ENCODE measurements at regions not wholly inside any gene's neighbourhood (a gene's known extent, or its start where the extent isn't known, plus 50 kb on each side); places are given as distances from the start of the nearest gene placed in this dataset.

DNA sequence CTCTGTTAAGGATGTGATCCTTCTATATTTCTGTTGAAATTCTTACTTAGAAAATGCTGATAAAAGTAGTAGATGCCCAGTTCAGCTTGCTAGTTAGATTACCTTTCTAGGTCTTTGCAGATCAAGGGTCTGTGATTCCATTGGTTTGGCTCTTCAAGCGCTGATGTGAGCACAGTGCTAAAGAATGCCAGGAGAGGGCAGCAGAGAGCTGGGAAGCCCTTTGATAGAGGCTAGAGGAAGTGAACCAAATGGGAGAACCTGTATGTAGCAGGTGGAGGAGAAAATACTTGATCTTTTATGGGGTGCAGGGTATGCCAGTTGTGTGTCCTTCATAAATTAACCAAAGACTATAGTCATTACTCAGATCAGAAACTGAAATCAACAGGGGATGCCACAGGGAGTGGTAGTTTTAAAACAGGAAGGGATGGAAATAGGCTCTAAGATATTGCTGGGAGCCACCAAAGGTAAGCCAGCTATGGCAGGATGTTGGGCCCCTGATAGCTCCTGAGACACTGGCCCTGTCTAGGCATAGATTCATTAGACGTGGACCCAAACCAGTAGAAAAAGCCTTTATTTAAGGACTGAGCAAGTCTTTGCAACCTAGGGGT is 677.4 kb downstream of the SQOR start:
- DNase-seq (ENCODE audit: low read depth in 2 of 2): peak; percentile 13 to 28

DNA sequence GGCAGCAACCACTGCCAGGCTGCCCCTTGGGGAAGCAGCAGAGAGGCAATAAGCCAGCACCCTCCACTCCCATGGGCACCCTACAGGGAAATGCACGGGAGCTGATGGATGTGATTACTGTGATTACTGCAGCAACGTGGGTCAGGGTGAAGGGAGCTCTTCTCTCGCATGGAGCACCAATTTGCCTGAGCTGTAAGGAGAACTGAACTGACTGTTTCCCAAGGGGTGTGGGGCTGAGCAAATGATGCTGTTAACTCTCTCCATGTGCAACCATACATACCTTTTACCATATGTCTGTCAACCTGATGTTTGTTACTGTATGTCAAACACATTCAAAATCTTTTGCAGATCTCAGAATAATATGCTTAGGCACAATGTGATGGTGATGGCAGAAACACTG is 680.6 kb downstream of the SQOR start:
- no peak for DNase-seq (ENCODE audit: low read depth in 2 of 2)

DNA sequence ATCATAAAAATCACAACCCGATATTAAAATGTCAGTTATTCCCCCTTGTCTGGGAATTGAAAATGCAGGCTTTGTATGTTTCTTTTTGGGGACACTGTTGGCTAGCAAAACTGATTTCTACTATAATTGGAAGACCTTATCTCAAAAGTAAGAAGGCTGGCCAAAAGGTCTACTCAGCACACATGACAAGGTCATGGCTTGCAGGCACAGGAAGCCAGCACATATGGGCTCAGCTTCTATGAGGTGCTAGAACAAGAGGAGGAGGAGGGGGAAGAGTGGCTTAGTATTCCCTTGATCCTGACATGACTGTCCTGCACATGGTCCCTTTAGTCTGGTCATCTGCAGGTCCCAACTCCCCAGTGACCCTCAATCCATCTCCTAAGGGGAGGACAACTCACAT is 681.2 kb downstream of the SQOR start:
- DNase-seq (ENCODE audit: low read depth in 2 of 2): no peak

DNA sequence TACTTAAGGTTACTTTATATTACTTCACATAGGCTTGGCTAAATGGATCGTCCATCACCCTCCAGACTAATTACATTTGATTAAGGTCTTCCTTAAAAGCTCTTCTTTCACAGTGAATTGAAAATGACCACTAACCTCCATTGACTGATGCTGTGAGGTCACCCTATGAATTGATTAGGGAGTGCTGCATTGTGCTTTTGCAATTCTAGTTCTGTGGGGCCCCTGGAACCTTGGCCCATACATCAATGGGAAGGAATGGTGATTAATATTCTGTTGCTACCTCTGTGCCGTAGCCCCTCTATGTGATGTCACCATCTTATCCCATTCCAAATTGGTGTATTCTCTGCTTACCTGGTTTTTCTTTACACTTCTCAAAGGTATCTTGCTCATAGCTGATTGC is 682.2 kb downstream of the SQOR start:
- no peak for DNase-seq (ENCODE audit: low read depth in 2 of 2)

GRCh38 chr15:46322753-46323152 is 687.9 kb downstream of the SQOR start:
- DNase-seq (ENCODE audit: low read depth in 2 of 2): no peak

DNA sequence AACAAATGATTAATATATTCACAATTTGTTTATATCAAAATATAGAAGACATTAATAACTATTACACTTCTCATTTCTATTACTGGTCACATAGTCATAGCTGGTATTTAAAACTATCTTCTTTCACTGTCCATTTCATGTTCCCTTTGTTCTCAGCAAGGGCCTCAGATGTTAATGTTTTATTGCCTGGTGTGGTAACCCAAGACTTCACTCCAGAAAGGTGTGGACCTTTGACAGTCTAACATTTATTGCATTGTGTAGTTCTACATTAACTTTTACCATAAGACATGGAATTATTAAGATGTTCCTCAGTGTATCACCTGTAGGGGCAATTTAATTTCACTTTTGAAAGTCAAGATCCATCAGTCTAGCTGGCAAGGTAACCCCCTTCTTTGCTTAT is 691.3 kb downstream of the SQOR start:
- no peak for DNase-seq (ENCODE audit: low read depth in 2 of 2)

DNA sequence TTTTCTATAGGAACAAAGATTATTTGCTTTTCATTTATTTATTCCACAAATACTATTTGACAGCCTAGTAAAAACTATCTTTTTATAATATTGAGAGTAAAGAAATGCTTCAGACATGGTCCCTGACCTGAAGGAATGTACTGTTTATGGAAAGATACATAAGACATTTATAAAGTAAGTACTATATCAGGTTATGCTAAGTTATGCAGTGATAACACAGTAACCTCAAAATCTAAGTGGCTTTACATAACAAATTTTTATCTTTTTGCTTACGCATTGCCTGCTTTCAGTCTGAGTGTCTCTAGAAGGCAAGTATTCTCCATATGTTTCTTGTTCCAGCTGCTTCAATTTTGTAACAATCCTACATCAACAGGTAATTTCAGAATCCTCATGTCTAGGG is 694.0 kb downstream of the SQOR start:
- DNase-seq (ENCODE audit: low read depth in 2 of 2): no peak

DNA sequence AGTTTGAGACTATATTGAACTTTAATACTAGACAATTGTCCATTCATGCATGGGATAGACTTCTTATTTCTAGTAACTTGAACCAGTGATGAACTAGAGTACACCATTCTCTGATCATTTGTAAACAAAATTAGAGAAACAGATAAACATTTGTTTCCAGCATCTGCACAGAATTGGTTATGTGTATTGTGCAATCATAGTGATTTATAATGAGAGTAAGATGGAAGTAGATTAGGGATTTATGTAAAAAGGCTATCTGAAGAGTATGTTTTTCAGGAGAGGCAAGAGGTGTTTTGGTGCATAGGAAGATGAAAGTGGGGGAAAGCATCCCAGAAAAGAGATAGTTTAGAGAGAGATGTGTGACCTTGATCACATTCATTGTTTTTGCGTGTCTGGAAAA is 695.0 kb downstream of the SQOR start:
- no peak for DNase-seq (ENCODE audit: low read depth in 2 of 2)

DNA sequence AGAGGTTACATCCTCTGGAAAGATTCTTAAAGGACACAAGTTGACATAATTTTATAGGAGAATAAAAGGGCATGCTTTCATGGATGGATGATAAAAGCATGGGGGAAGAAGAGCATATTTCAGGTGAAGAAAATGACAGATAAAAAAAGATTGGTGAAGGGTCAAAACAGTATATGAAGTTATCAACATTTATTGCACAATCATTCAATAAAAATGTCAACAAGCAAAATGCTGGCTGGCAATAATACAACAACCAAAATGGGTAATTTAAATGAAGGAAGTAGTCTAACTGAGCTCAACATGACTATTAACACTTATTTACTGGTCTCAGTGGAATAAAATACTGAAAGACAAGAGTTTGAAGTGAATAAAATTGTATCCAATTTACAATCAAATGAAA is 696.7 kb downstream of the SQOR start:
- no peak for DNase-seq (ENCODE audit: low read depth in 2 of 2)

GRCh38 chr15:46343196-46343935 is 708.5 kb downstream of the SQOR start:
- DNase-seq (ENCODE audit: low read depth in 2 of 2): no peak

- no peak for DNase-seq (ENCODE audit: low read depth in 2 of 2)
Observed at GRCh38 chr15:46344115-46344724, 709.4 kb downstream of the SQOR start.

DNA sequence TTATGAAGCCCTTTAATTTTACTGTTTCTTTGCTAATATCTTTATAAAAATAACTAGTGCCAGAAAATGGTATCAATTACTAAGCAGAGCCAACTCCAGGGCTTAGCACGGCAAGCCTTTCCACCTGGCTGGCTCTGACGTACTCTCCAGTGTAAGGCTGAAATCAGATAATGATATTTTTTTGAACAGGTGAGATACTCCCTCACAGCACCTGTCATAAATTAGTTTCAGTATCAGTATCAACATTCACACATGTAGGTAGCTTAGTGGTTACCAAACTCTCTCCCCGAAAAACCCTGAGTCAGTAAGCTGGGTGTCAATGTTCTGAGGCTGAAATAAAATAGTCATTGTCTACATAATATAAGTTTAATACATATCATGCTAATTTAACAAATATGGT is 710.1 kb downstream of the SQOR start:
- DNase-seq (ENCODE audit: low read depth in 2 of 2): no peak

DNA sequence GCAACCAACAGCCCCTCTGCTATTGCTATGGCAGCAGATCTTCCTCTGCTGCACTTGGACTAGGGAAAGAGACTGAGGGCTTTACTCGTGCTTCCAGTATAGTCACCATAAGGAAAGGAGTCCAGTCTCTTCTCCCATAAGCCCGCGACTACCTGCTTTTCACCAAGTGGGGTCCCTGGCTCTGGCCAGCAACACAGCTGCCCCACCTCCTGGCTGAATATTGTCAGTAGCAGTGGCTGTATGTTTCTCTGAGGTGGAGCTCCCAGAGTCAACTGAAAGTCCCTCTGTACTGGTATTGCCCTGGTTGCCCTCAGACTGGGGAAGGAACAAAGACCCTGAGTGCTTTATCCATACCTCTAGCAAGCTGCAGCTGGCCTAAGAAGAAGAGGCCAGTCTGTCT is 719.6 kb downstream of the SQOR start:
- DNase-seq (ENCODE audit: low read depth in 2 of 2): no peak

- peak; percentile 39 to 53 for DNase-seq (ENCODE audit: low read depth in 2 of 2)
Observed at GRCh38 chr15:46365572-46365971, 730.7 kb downstream of the SQOR start.

- no peak for DNase-seq (ENCODE audit: low read depth in 2 of 2)
Observed at GRCh38 chr15:46366360-46367007, 731.7 kb downstream of the SQOR start.

DNA sequence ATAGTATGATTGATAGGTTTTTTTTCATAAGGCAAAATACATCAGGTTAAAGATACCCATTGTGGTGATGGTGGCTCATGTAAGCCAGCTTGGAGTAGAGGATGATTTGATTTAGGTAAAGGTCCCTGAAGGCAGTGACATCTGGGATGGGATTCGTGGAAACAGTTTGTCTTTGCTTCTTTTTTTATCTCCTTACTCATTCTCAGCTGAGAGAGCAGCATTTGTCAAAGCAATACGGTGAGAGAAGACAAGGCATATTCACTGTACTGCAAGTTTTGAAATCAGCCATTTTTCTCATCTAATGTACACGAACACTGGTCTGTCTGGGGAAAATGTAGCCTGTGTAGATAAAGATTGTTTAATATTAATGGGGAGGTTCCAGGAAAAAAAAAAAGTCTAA is 749.1 kb downstream of the SQOR start:
- no peak for DNase-seq (ENCODE audit: low read depth in 2 of 2)

DNA sequence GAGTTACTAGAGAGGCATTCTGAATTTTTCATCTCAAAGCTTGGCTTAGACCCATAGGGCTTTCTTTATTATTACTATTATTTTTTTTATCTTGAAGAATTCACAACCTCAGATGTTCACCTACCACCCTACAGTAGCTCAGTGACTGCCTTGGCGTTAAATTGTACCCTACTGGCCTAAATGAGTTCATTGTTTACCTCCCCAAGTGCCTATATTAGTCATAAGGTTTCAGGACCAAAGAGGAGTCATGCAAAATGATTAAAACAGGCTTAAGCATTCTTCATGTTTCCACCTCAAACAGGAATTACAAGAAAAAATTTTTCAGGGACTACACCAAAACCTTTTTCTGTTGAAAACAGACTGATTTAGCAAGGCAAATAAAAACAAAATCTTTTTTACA is 751.5 kb downstream of the SQOR start:
- no peak for DNase-seq (ENCODE audit: low read depth in 2 of 2)

DNA sequence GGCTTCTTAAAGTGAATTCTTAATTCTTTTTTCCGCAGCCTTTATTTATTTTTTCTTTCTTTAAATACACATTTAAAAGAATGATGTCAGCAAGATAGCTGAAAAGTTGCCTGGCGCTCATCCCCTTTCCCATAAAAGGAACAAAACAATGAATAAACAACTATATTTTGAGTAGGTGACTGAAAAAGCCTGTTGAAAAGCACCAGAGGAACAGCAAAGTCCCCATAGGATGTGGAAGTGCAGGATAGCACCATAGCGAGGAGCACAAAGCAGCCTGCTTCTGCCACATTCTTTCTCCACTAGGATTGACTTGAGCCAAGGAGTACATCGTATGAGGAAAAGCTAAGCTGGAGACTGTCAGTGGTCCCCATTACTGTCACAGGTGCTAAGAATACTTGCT is 754.9 kb downstream of the SQOR start:
- DNase-seq (ENCODE audit: low read depth in 2 of 2): no peak

- DNase-seq (ENCODE audit: low read depth in 2 of 2): no peak
Observed at GRCh38 chr15:46394463-46394862, 759.6 kb downstream of the SQOR start.

GRCh38 chr15:46408312-46408711 is 773.5 kb downstream of the SQOR start:
- DNase-seq (ENCODE audit: low read depth in 2 of 2): no peak

DNA sequence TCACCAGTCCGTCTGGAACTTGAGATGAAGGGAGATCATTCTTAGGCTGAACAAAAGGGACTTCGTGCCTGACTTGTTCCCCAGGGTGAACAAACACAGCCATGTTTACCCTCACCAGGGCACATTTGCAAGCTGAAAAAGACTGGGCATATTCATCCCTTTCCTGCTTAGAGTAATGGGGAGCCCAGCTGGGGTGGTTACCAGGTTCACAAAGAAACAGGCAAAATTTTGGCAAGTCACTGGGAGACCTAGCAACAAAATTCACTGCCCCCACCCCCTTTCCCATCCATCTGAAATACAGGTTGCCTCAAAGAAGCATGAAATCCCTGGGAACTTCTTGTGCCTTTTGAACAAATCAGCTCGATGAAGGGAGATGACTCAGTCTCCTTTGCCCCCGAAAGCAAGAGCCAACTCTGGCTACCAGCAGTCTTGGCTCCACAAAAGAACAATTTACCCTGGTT is 775.0 kb downstream of the SQOR start:
- DNase-seq (ENCODE audit: low read depth in 2 of 2): no peak

DNA sequence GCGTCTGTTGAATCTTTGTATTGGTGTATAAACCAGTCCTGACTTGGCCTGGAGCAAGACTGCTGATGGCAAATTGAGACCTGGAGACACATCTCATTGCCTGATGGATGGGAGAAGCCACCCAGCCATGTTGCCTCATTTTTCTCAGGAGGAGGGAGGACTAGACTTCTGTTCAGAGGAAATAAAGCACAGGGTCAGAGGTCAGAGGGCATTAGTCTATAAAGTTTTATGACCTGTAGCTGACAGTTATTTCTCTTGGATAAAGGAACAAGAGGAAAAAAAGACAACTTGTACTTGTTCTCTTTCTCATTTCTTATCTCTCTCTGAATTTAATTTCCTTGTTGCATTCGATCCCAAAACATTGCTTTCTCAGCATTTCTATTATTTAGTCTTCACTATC is 775.9 kb downstream of the SQOR start:
- no peak for DNase-seq (ENCODE audit: low read depth in 2 of 2)

- DNase-seq (ENCODE audit: low read depth in 2 of 2): no peak
Observed at GRCh38 chr15:46411900-46412299, 777.1 kb downstream of the SQOR start.
